Kidney epithelial cell (primary cell): ENCODE measurements at regions not wholly inside any gene's neighbourhood (a gene's known extent, or its start where the extent isn't known, plus 50 kb on each side); places are given as distances from the start of the nearest gene placed in this dataset.
"Not testable (repeated sequence)": the region's sequence is repeated elsewhere in the genome, so short reads cannot be mapped to it uniquely, and the experiment has no call there.

Experiments
- DNase-seq: peaks from one replicate; pipeline ENCODE4 v3.0.0-alpha.2; 2010; ENCODE audit warnings: low read depth
- H3K27me3 ChIP-seq: 2 replicates; pipeline ENCODE4 v1.6.0; 2011; ENCODE audit warnings: low read length; ENCODE audit not compliant: control insufficient read depth, insufficient read depth
- H3K36me3 ChIP-seq: 2 replicates; pipeline ENCODE4 v1.5.1; 2011; ENCODE audit warnings: low read length; ENCODE audit not compliant: control insufficient read depth, insufficient read depth
- H3K4me3 ChIP-seq: 2 replicates; pipeline ENCODE4 v1.5.1; 2011; ENCODE audit warnings: low read depth, mild to moderate bottlenecking, control low read depth, low read length
- TF ChIP-seq, protein P1 (sequence below): IDR thresholded peaks from 2 replicates; pipeline ENCODE4 v1.5.1; 2011; ENCODE audit warnings: mild to moderate bottlenecking, moderate library complexity, low read length, control low read depth, inconsistent platforms; ENCODE audit not compliant: insufficient read depth, poor library complexity, severe bottlenecking

DNA sequence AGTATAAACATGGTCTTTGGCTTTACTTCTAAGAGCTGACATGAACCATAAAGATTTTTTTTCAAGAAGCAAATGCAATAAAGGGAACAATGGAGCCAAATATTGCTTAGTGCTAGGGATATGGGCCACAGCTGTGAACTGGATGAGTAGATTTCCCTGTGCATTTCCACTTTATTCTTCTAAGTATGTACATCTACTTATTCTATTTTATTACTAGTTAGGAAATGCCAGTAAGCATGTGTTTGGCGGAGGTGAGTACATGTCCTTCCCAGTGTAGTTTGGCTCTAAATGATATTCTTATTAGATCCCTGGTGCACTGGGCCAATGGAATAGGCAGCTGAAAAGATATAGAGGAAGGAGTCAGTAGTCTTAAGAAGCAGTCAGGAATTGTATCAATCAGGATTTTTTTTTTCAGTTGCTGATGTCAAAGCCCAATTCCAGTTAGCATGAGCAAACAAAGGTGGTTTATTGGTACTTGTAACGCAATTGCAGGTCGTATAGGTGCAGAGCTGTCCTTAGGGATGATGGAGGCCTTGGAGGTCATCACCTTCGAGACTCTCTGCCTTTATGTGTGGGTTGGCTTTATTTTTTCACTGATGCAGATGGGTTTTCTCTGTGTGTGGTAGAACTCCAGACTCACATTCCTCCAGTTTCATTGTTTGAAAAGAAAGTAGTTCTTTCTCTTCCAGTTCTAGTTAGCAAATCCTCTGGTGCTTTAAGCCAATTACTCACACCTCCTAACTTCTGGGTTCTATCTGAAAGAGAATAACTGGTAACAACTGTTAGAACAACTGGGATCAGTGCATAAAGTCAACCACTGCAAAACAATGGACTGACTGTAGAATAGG lies 139.0 kb upstream of the LRIG3 start:
- no peak overlapping the region for H3K4me3 ChIP-seq
- no peaks in the 10 kb centered on the region for H3K36me3 ChIP-seq
- DNase-seq, result no peak
- no peaks in the 10 kb centered on the region for H3K27me3 ChIP-seq
- TF ChIP-seq, protein P1, sequence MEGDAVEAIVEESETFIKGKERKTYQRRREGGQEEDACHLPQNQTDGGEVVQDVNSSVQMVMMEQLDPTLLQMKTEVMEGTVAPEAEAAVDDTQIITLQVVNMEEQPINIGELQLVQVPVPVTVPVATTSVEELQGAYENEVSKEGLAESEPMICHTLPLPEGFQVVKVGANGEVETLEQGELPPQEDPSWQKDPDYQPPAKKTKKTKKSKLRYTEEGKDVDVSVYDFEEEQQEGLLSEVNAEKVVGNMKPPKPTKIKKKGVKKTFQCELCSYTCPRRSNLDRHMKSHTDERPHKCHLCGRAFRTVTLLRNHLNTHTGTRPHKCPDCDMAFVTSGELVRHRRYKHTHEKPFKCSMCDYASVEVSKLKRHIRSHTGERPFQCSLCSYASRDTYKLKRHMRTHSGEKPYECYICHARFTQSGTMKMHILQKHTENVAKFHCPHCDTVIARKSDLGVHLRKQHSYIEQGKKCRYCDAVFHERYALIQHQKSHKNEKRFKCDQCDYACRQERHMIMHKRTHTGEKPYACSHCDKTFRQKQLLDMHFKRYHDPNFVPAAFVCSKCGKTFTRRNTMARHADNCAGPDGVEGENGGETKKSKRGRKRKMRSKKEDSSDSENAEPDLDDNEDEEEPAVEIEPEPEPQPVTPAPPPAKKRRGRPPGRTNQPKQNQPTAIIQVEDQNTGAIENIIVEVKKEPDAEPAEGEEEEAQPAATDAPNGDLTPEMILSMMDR, result no peak

GRCh38 chr12:59056966-59057365 lies 136.7 kb upstream of the LRIG3 start:
- Histone ChIP-seq H3K4me3 (no peak overlapping the region), H3K27me3 (no peaks in the 10 kb centered on the region), H3K36me3 (no peaks in the 10 kb centered on the region)
- TF ChIP-seq, protein P1, result no peak
- no peak for DNase-seq

GRCh38 chr12:59055204-59055860 lies 135.0 kb upstream of the LRIG3 start:
- H3K27me3 ChIP-seq, result no peaks in the 10 kb centered on the region
- no peak overlapping the region for H3K4me3 ChIP-seq
- TF ChIP-seq, protein P1, result no peak
- DNase-seq, result peak; percentile 90
- no peaks in the 10 kb centered on the region for H3K36me3 ChIP-seq

DNA sequence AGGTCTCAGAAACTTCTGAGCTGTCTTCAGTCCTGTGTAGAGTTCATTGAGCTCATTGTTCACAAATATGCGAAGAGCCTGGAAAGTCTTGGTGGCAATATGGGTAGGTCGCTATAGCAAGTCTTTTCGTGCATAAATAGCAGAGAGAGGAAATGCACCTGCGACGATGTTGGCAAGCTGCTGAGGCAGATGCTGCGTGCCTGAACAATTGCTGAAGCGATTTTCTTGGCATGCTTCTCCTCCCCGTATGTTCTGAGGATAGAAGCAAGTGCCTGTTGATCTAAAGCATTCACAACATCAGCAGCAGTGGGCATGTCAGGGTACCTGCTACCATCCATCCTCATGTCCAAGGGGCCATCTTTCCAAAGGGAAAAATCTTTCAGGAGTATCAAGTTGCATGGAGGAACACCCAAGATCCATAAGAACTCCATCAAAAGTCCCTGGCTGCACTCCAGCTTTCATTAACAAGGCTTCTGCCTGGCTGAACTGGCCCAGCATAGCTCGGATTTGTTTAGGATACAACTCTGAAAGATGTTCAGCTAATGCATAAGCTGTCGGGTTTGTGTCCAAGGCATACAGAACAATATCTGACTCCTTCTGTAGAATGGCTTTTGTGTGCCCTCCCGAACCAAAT lies 133.1 kb upstream of the LRIG3 start:
- H3K4me3 ChIP-seq, DNase-seq, H3K36me3 ChIP-seq, H3K27me3 ChIP-seq: not testable (repeated sequence)

- no peaks in the 10 kb centered on the region for H3K27me3 ChIP-seq
- TF ChIP-seq, protein P1, result no peak
- no peak overlapping the region for H3K4me3 ChIP-seq
- no peaks in the 10 kb centered on the region for H3K36me3 ChIP-seq
- no peak for DNase-seq
Observed at GRCh38 chr12:59046763-59047534, 126.6 kb upstream of the LRIG3 start.

DNA sequence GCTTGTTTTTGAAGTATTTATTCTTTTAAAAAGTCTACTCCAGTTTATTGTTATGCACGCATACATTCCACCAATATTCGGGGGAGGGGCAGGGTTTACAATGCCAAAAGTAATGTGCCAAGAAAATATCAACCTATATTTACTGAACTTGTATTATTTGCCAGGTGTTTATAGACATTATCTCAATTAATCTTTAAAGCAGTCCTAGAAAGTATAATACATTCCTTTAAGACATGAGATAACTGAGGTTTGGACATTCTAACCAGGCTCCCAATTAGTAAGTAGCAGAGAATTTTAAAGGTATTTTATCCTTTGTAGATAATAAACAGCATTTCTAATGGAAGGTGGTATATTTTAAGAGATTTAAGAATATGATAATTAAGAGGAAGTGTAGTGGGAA lies 124.5 kb upstream of the LRIG3 start:
- TF ChIP-seq, protein P1, result no peak
- Histone ChIP-seq H3K27me3 (no peaks in the 10 kb centered on the region), H3K4me3 (no peak overlapping the region), H3K36me3 (no peaks in the 10 kb centered on the region)
- no peak for DNase-seq
